Uterus (tissue), 2 donors: ENCODE measurements at regions not wholly inside any gene's neighbourhood (a gene's known extent, or its start where the extent isn't known, plus 50 kb on each side); places are given as distances from the start of the nearest gene placed in this dataset.

Experiments
- CTCF ChIP-seq, 4 experiments: fragments of 200-600 bp in 2 of 4; fragments of 450-650 bp in 2 of 4; sonication (generic) in 2 of 4; IDR thresholded peaks; one replicate each; pipeline ENCODE4 v1.5.1; 2016 to 2019; ENCODE audit warnings: antibody characterized with exemption in 4 of 4, mild to moderate bottlenecking in 2 of 4, moderate library complexity in 1 of 4
- POLR2A ChIP-seq, 2 donors: fragments of 450-650 bp; IDR thresholded peaks; one replicate each; pipeline ENCODE4 v1.6.1; 2016; ENCODE audit warnings: antibody characterized with exemption in 2 of 2, mild to moderate bottlenecking in 1 of 2, moderate library complexity in 1 of 2

DNA sequence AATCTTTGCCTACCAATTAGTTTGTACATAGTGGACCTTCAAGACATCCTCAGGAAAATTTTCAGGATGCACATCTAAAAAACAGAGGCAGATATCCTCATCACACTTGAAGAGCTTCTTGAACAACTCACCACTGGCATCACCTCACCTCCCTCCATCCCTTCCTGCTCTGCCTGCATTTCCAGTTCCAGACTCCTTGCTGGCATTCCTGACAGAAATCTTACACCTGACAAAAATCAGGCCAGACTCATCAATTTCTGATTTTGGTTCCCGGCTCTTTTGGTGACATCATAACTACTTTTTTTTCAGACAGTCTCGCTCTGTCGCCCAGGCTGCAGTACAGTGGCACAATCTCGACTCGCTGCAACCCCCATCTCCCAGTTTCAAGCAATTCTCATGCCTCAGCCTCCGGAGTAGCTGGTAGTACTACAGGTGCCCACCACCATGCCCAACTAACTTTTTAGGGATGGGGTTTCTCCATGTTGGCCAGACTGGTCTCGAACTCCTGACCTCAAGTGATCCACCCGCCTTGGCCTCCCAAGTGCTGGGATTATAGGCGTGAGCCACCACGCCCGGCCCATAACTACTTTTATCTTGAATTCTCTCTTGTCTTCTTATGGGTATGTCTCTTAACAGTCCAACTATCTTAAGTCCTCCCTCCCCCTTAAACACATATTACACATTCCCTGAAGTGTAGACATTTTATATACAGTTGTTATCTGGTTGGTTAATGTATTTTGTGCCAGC lies 216.6 kb upstream of the IL12A start:
- TF ChIP-seq POLR2A (IDR thresholded peaks at IDR 0.05), result no peak
- TF ChIP-seq CTCF (IDR thresholded peaks at IDR 0.05), result no peak
